BE2C (cell line): ENCODE measurements at regions not wholly inside any gene's neighbourhood (a gene's known extent, or its start where the extent isn't known, plus 50 kb on each side); places are given as distances from the start of the nearest gene placed in this dataset.
A peak's percentile ranks its signal among the peaks of the same experiment; 100 is the strongest.

ENCODE experiments used
- DNase-seq: peaks from one replicate; pipeline ENCODE4 v3.0.0-alpha.2; 2020
- H3K27me3 ChIP-seq: fragments of 250-450 bp; sonication (Bioruptor Pico); 2 replicates; pipeline ENCODE4 v1.5.1; 2020; ENCODE audit warnings: mild to moderate bottlenecking
- H3K36me3 ChIP-seq: fragments of 250-450 bp; sonication (Bioruptor Pico); 2 replicates; pipeline ENCODE4 v1.5.1; 2020; ENCODE audit warnings: mild to moderate bottlenecking
- H3K4me1 ChIP-seq: fragments of 250-450 bp; sonication (Bioruptor Pico); 2 replicates; pipeline ENCODE4 v1.5.1; 2020
- H3K4me3 ChIP-seq: 2 replicates; pipeline ENCODE4 v1.5.1; 2011; ENCODE audit warnings: low read depth, low read length
- H3K9me3 ChIP-seq: fragments of 250-450 bp; sonication (Bioruptor Pico); 2 replicates; pipeline ENCODE4 v1.5.1; 2020
- CTCF ChIP-seq: IDR thresholded peaks from 2 replicates; pipeline ENCODE4 v1.5.1; 2012; ENCODE audit warnings: mild to moderate bottlenecking, low read depth, low read length

- no peak for TF ChIP-seq CTCF
- Histone ChIP-seq H3K27me3 (no peaks in the 10 kb centered on the region), H3K36me3 (no peaks in the 10 kb centered on the region), H3K4me3 (no peak overlapping the region), H3K4me1 (peaks cover 39% of the 10 kb centered on the region), H3K9me3 (no peaks in the 10 kb centered on the region)
- no peak for DNase-seq
Observed at GRCh38 chr5:124679578-124680199, 66.8 kb downstream of the ZNF608 start.

- no peak for TF ChIP-seq CTCF
- Histone ChIP-seq H3K36me3 (no peaks in the 10 kb centered on the region), H3K27me3 (no peaks in the 10 kb centered on the region), H3K4me1 (peaks cover 35% of the 10 kb centered on the region), H3K4me3 (no peak overlapping the region), H3K9me3 (no peaks in the 10 kb centered on the region)
- no peak for DNase-seq
Observed at GRCh38 chr5:124678922-124679519, 67.4 kb downstream of the ZNF608 start.

GRCh38 chr5:124678468-124678867, 68.0 kb downstream of the ZNF608 start:
- Histone ChIP-seq H3K36me3 (no peaks in the 10 kb centered on the region), H3K9me3 (no peaks in the 10 kb centered on the region), H3K27me3 (no peaks in the 10 kb centered on the region), H3K4me1 (peaks cover 29% of the 10 kb centered on the region), H3K4me3 (no peak overlapping the region)
- DNase-seq, result peak; percentile 20
- TF ChIP-seq CTCF, result no peak

- H3K9me3 ChIP-seq, result no peaks in the 10 kb centered on the region
- H3K4me1 ChIP-seq, result peaks cover 29% of the 10 kb centered on the region
- no peak for TF ChIP-seq CTCF
- H3K27me3 ChIP-seq, result no peaks in the 10 kb centered on the region
- no peaks in the 10 kb centered on the region for H3K36me3 ChIP-seq
- H3K4me3 ChIP-seq, result peak overlapping the region; percentile 34
- peak; percentile 78 for DNase-seq
Observed at GRCh38 chr5:124677374-124678351, 68.8 kb downstream of the ZNF608 start.

GRCh38 chr5:124675931-124676846, 70.2 kb downstream of the ZNF608 start:
- no peaks in the 10 kb centered on the region for H3K27me3 ChIP-seq
- no peaks in the 10 kb centered on the region for H3K36me3 ChIP-seq
- no peak overlapping the region for H3K4me3 ChIP-seq
- no peak for DNase-seq
- no peaks in the 10 kb centered on the region for H3K9me3 ChIP-seq
- peaks cover 30% of the 10 kb centered on the region for H3K4me1 ChIP-seq
- TF ChIP-seq CTCF, result no peak
